ENCODE measurements at regions not wholly inside any gene's neighbourhood (a gene's known extent, or its start where the extent isn't known, plus 50 kb on each side); places are given as distances from the start of the nearest gene placed in this dataset.

DNA sequence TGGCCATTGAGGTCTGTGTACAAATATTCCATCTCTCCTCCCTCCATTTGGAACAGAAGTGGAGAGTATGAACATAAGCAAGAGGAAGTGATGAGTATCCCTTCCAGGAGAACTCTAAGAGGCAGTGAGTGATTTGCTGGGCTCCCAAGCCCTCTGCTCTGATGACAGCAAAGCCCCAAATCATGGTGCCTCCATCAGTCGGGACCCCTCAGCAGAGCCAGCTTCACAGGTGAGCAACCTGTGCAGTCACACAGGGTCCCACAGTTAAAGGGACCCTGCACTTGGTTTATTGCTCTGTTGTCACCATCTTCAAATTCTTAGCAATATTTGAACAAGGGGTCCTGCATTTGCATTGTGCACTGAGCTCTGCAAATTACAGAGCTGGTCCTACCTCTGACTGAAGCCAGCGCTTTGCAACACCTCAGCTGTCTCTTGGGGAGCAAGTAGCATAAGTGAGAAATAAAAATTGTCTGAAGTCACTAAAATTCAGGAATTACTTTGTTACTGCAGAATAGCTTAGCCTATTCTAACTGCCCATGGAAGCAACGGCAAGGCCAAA lies 466.4 kb downstream of the MN1 start:
- DNase-seq (ENCODE audit: low read depth): no peak
- no peak overlapping the region for H3K4me3 ChIP-seq (ENCODE audit: low read depth, low read length)
- TF ChIP-seq POLR2A (IDR thresholded peaks at IDR 0.05; ENCODE audit: extremely low read depth, insufficient read length) (no peak), MYC (IDR thresholded peaks at IDR 0.05; ENCODE audit: low read depth, low read length) (no peak)

DNA sequence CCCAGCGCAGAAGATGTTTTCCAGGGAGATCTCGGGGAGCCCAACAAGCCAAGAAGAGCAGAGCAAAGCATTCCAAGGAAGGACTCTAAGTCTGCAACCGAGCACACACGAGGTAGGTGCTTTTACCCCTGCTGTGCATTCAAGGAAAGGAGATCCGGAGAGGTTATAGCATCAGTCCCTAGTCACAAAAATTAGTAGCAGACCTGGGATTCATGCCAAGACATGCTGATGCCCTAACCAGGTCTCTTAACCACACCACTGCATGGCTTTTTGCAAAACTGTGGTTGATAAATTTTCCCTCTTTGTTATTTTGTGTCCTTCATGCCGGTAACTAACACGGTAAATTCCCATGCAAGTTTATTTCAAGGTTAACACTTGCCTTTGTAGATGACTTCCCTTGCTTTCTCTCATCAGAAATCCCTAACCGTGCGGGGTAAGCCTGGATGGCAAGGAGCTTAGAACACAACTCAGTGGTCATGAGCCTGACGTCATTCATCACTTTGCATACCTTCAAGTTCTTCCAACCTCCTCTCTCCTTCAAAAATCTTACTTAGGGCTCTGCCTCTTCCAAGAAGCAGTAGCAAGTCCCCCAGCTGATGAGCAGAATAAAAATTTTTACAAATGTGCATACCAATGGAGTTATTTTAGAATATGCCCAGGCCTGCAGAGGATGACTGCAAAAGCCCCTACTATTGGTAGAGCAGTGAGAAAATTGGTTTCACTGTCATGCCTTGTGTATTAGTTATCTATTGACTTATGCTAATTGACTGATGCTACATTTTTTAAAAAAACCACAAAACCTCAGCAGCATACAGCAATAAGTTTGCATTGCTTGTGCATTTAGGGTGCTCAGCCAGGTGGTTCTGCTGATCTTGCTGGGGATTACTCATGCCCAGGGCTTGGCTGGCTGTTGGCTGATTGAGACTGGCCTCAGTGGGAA lies 465.1 kb downstream of the MN1 start:
- H3K4me3 ChIP-seq (ENCODE audit: low read depth, low read length): no peak overlapping the region
- DNase-seq (ENCODE audit: low read depth): no peak
- TF ChIP-seq POLR2A (IDR thresholded peaks at IDR 0.05; ENCODE audit: extremely low read depth, insufficient read length): no peak

DNA sequence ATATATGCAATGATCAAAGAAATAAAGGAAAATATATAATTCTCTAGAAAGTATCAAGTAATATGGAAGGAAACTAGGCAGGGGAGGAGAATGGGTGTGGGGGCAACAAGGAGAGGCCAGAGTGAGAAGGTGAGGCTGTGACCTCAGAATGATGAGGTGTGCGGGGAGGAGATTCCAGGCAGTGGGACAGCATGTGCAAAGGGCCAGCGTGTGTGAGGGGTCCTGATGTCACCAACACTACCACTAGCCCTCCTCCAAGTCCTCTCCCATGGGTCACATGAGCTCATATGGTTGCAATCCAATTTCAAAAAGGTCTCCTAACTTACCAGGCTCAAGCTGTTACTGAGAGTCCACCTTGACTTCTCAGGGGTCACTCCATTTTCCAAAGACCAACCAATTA lies 463.9 kb downstream of the MN1 start:
- H3K4me3 ChIP-seq (ENCODE audit: low read depth, low read length): no peak overlapping the region
- TF ChIP-seq, protein P1, sequence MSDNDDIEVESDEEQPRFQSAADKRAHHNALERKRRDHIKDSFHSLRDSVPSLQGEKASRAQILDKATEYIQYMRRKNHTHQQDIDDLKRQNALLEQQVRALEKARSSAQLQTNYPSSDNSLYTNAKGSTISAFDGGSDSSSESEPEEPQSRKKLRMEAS (IDR thresholded peaks at IDR 0.05; ENCODE audit: low read depth, low read length): no peak
- TF ChIP-seq POLR2A (IDR thresholded peaks at IDR 0.05; ENCODE audit: extremely low read depth, insufficient read length): no peak
- TF ChIP-seq, protein P2, sequence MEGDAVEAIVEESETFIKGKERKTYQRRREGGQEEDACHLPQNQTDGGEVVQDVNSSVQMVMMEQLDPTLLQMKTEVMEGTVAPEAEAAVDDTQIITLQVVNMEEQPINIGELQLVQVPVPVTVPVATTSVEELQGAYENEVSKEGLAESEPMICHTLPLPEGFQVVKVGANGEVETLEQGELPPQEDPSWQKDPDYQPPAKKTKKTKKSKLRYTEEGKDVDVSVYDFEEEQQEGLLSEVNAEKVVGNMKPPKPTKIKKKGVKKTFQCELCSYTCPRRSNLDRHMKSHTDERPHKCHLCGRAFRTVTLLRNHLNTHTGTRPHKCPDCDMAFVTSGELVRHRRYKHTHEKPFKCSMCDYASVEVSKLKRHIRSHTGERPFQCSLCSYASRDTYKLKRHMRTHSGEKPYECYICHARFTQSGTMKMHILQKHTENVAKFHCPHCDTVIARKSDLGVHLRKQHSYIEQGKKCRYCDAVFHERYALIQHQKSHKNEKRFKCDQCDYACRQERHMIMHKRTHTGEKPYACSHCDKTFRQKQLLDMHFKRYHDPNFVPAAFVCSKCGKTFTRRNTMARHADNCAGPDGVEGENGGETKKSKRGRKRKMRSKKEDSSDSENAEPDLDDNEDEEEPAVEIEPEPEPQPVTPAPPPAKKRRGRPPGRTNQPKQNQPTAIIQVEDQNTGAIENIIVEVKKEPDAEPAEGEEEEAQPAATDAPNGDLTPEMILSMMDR (IDR thresholded peaks at IDR 0.05; ENCODE audit: low read depth, low read length): no peak
- no peak for TF ChIP-seq MYC (IDR thresholded peaks at IDR 0.05; ENCODE audit: low read depth, low read length)
- DNase-seq (ENCODE audit: low read depth): no peak

DNA sequence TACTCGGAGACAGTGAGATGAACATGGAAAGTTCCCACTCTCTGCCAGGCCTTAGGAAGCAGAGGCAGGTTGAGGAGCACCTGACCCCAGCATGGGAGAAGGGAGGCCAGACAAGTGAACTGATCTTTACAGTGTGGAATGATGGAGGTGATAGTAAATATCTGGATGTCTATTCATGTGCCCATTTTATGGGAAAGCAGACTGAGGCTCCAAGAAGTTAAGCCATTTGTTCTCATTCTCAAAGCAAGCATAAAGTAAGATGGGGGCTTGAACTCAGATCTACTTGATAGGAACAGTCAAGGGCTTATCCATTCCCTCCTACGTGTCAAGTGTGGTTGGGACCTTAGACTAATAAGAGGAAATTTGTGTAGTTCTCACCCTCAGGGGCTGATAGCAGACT lies 461.5 kb downstream of the MN1 start:
- H3K4me3 ChIP-seq (ENCODE audit: low read depth, low read length): no peak overlapping the region
- TF ChIP-seq, protein P1 (IDR thresholded peaks at IDR 0.05; ENCODE audit: low read depth, low read length): no peak
- TF ChIP-seq, protein P2 (IDR thresholded peaks at IDR 0.05; ENCODE audit: low read depth, low read length): no peak
- TF ChIP-seq MYC (IDR thresholded peaks at IDR 0.05; ENCODE audit: low read depth, low read length) (no peak), POLR2A (IDR thresholded peaks at IDR 0.05; ENCODE audit: extremely low read depth, insufficient read length) (no peak)
- DNase-seq (ENCODE audit: low read depth): no peak

DNA sequence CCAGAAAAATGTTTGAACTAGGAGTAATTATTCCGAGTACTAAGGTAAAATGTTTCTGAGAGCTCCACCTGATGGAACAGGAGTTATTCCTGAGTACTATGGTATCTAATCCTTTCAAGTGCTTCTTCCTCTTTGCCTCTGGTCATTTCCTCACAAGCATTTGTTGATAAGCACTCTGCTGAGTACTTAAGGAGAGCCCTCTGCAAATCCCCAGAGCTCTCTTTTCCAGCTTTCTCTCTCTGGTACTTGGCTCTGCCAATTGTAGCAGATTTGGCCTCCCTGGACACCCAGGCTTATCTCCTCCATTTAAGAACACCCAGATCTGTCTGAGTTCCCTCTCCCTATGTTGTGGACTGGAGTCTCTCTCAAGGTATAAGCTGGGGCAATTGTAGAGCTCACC lies 457.0 kb downstream of the MN1 start:
- TF ChIP-seq, protein P1 (IDR thresholded peaks at IDR 0.05; ENCODE audit: low read depth, low read length): no peak
- TF ChIP-seq, protein P2 (IDR thresholded peaks at IDR 0.05; ENCODE audit: low read depth, low read length): no peak
- TF ChIP-seq MYC (IDR thresholded peaks at IDR 0.05; ENCODE audit: low read depth, low read length) (no peak), POLR2A (IDR thresholded peaks at IDR 0.05; ENCODE audit: extremely low read depth, insufficient read length) (no peak)
- DNase-seq (ENCODE audit: low read depth): no peak
- no peak overlapping the region for H3K4me3 ChIP-seq (ENCODE audit: low read depth, low read length)

DNA sequence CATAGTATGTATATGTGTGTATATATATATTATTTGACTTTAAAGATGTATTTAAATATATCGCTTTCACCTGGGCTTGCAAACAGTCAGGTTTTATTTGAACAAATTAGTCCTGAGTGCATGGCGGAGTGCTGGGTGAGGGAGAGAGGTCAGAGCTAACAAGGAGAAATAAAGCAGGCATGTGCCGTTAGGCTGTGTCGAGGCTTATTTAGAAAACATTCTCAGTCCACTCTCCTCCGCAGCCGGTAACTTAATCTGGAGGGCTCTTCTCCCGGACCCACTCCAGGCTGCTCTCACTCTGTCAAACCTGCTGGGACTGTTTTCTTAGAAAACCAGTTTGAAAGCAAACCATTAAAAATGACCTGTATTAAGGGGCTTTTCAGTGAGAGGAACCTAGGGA lies 455.9 kb downstream of the MN1 start:
- no peak overlapping the region for H3K4me3 ChIP-seq (ENCODE audit: low read depth, low read length)
- DNase-seq (ENCODE audit: low read depth): no peak
- TF ChIP-seq, protein P1 (IDR thresholded peaks at IDR 0.05; ENCODE audit: low read depth, low read length): no peak
- TF ChIP-seq, protein P2 (IDR thresholded peaks at IDR 0.05; ENCODE audit: low read depth, low read length): no peak
- TF ChIP-seq POLR2A (IDR thresholded peaks at IDR 0.05; ENCODE audit: extremely low read depth, insufficient read length) (no peak), MYC (IDR thresholded peaks at IDR 0.05; ENCODE audit: low read depth, low read length) (no peak)

All from NB4 (cell line).